Osteoblast (primary cell): ENCODE measurements at regions not wholly inside any gene's neighbourhood (a gene's known extent, or its start where the extent isn't known, plus 50 kb on each side); places are given as distances from the start of the nearest gene placed in this dataset.

Source experiments
- DNase-seq: peaks from one replicate; pipeline ENCODE4 v3.0.0; 2011; ENCODE audit warnings: low spot score, mixed read lengths; ENCODE audit not compliant: insufficient read length; ENCODE audit errors: missing footprints
- H2AFZ ChIP-seq: 2 replicates; pipeline ENCODE4 v1.6.0; 2011; ENCODE audit warnings: mild to moderate bottlenecking, low read length
- H3K27ac ChIP-seq: 2 replicates; pipeline ENCODE4 v1.5.1; 2011; ENCODE audit warnings: mild to moderate bottlenecking, low read depth, low read length, moderate library complexity
- H3K27me3 ChIP-seq: 2 replicates; pipeline ENCODE4 v1.6.0; 2012; ENCODE audit warnings: mild to moderate bottlenecking, control low read depth, inconsistent platforms, low read length, moderate library complexity; ENCODE audit not compliant: insufficient read depth
- H3K36me3 ChIP-seq: 2 replicates; pipeline ENCODE4 v1.5.1; 2011; ENCODE audit warnings: mild to moderate bottlenecking, low read length, control low read depth, moderate library complexity; ENCODE audit not compliant: insufficient read depth
- H3K4me1 ChIP-seq: 2 replicates; pipeline ENCODE4 v1.5.1; 2011; ENCODE audit warnings: mild to moderate bottlenecking, low read length, control low read depth, moderate library complexity; ENCODE audit not compliant: insufficient read depth
- H3K4me2 ChIP-seq: 2 replicates; pipeline ENCODE4 v1.6.0; 2011; ENCODE audit warnings: mild to moderate bottlenecking, low read length; ENCODE audit not compliant: insufficient read depth
- H3K4me3 ChIP-seq: fragments of 200-600 bp; sonication (generic); 3 replicates; pipeline ENCODE4 v1.5.1; 2012; ENCODE audit warnings: mild to moderate bottlenecking, low read length, inconsistent platforms; ENCODE audit not compliant: insufficient read depth
- H3K79me2 ChIP-seq: 2 replicates; pipeline ENCODE4 v1.6.0; 2012; ENCODE audit warnings: mild to moderate bottlenecking, low read length, control low read depth, inconsistent platforms; ENCODE audit not compliant: insufficient read depth
- H3K9me3 ChIP-seq: 2 replicates; pipeline ENCODE4 v1.5.1; 2011; ENCODE audit warnings: low read depth, low read length, control low read depth
- H4K20me1 ChIP-seq: 2 replicates; pipeline ENCODE4 v1.6.0; 2012; ENCODE audit warnings: mild to moderate bottlenecking, low read length, control low read depth; ENCODE audit not compliant: insufficient read depth
- CTCF ChIP-seq: IDR thresholded peaks from 2 replicates; pipeline ENCODE4 v1.5.1; 2011; ENCODE audit warnings: mild to moderate bottlenecking, low read depth, low read length, moderate library complexity; ENCODE audit errors: extremely low read depth

DNA sequence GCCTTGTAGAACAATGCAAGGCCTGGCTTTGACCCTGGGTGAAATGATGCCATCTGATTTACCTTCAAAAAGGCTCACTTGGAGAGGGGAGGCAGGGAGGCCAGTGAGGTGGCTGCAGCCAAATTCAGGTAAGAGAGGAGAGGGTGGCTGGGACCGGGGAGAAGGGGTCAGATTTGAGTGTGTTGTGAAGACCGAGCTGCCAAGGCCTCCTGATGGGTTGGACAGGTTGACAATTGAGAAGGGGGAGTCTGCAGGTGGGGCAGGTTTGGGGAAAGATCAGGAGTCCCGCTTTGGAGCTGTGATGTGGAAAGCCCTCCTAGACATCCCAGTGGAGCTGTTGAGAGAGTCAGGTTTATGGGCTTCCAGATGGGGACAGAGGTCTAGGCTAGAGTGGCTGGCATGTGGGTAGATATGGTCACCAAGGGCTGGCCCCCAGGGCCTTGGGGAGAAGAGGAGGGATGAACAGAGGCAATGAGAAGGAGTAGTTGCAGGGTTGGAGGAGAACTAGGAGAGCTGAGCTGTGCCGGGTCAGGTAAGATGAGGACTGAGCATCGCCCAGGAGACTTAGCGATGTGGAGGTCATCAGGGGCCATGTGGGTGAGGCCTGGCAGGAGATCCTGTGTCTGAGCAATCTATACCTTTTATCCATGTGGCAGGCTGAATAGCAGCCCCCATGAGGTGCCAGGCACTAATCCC, 70.5 kb upstream of the TOX2 start:
- Histone ChIP-seq H3K4me1 (peaks cover 33% of the 10 kb centered on the region), H3K36me3 (no peaks in the 10 kb centered on the region), H3K27me3 (no peaks in the 10 kb centered on the region), H3K4me3 (no peak overlapping the region), H3K4me2 (no peak overlapping the region), H3K9me3 (no peaks in the 10 kb centered on the region), H2AFZ (no peak overlapping the region), H3K79me2 (no peaks in the 10 kb centered on the region), H4K20me1 (no peaks in the 10 kb centered on the region), H3K27ac (peak overlapping the region; percentile 10)
- no peak for TF ChIP-seq CTCF
- DNase-seq: no peak

DNA sequence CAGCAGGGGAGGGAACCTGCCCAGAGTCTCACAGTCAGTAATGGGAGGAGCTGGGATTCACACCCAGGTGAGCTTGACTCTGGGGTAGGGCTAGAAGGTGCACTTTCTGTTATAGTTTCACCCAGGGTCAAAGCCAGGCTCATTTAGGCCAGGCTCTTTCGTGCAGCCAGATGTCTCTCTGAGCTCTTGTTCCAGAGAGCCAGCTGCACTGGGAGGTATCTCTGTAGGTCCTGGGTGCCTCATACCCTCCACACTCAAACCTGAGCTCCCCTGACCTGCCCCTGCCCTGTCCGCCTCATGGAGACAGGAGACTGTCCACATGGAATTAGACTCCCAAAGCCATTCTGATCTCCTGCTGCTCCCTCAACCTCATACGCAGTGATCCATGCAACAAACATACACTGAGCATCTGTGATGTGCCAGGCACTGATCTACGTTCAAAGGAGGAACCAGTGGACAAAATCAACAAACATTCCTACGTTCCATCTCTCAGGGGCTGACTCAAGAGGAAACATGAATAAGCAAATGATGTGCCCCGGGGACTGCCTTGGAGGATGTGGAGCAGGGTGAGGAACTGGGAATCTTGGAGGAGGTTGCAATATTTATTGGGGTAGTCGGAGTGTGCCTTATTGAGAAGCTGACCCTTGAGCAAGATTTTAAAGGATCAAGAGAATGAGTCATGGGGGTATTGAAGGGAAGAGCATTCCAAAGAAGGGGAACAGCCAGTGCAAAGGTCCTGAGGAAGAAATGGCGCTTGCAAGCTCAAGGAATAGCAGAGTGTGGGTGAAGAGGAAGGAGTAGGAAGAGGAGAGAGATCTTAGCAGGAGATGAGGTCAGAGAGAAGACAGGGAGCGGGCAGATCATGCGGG, 71.3 kb upstream of the TOX2 start:
- no peaks in the 10 kb centered on the region for H4K20me1 ChIP-seq
- no peak overlapping the region for H2AFZ ChIP-seq
- no peak for TF ChIP-seq CTCF
- H3K9me3 ChIP-seq: no peaks in the 10 kb centered on the region
- H3K4me3 ChIP-seq: no peak overlapping the region
- H3K27ac ChIP-seq: peak overlapping the region; percentile 63
- H3K79me2 ChIP-seq: no peaks in the 10 kb centered on the region
- peak; percentile 93 for DNase-seq
- peaks cover 33% of the 10 kb centered on the region for H3K4me1 ChIP-seq
- H3K4me2 ChIP-seq: peak overlapping the region; percentile 32
- H3K27me3 ChIP-seq: no peaks in the 10 kb centered on the region
- H3K36me3 ChIP-seq: no peaks in the 10 kb centered on the region

GRCh38 chr20:43842126-43843020, 72.3 kb upstream of the TOX2 start:
- H3K4me1 ChIP-seq: peaks cover 33% of the 10 kb centered on the region
- H3K79me2 ChIP-seq: no peaks in the 10 kb centered on the region
- peak overlapping the region; percentile 63 for H3K27ac ChIP-seq
- H3K9me3 ChIP-seq: no peaks in the 10 kb centered on the region
- no peaks in the 10 kb centered on the region for H4K20me1 ChIP-seq
- H3K36me3 ChIP-seq: no peaks in the 10 kb centered on the region
- no peak for TF ChIP-seq CTCF
- H3K27me3 ChIP-seq: no peaks in the 10 kb centered on the region
- no peak overlapping the region for H2AFZ ChIP-seq
- H3K4me3 ChIP-seq: no peak overlapping the region
- DNase-seq: no peak
- H3K4me2 ChIP-seq: no peak overlapping the region
